ENCODE measurements at regions not wholly inside any gene's neighbourhood (a gene's known extent, or its start where the extent isn't known, plus 50 kb on each side); places are given as distances from the start of the nearest gene placed in this dataset.

- no peaks in the 10 kb centered on the region for H3K27me3 ChIP-seq
- ATAC-seq: no peak
- no peak overlapping the region for H3K27ac ChIP-seq
- no peaks in the 10 kb centered on the region for H3K4me1 ChIP-seq
- DNase-seq: peak in 2 of 4 donors; percentile 55 to 56
- intact Hi-C loops (cut with DNase I): no loop called here
- no peaks in the 10 kb centered on the region for H3K9me3 ChIP-seq
- no peak for TF ChIP-seq CTCF (IDR thresholded peaks at IDR 0.05)
- H3K36me3 ChIP-seq: no peaks in the 10 kb centered on the region
- H3K4me3 ChIP-seq: no peak overlapping the region
Observed at GRCh38 chr14:51443195-51444018, 203.4 kb downstream of the TMX1 start.

GRCh38 chr14:51444353-51445000 lies 204.4 kb downstream of the TMX1 start:
- intact Hi-C loops (cut with DNase I): no loop called here
- no peak for ATAC-seq

GRCh38 chr14:51445001-51445390 lies 204.9 kb downstream of the TMX1 start:
- no peak for TF ChIP-seq CTCF (IDR thresholded peaks at IDR 0.05)
- intact Hi-C loops (cut with DNase I): no loop called here

More at GRCh38 chr14:51444353-51445000, 204.4 kb downstream of the TMX1 start:
- DNase-seq: no peak
- H3K4me1 ChIP-seq: no peaks in the 10 kb centered on the region
- no peaks in the 10 kb centered on the region for H3K9me3 ChIP-seq
- no peaks in the 10 kb centered on the region for H3K36me3 ChIP-seq
- H3K27ac ChIP-seq: no peak overlapping the region
- H3K27me3 ChIP-seq: no peaks in the 10 kb centered on the region
- no peak for TF ChIP-seq CTCF (IDR thresholded peaks at IDR 0.05)
- H3K4me3 ChIP-seq: no peak overlapping the region

GRCh38 chr14:51446771-51447170 lies 204.9 kb upstream of the FRMD6 start:
- ATAC-seq (no peak), DNase-seq (no peak)
- Histone ChIP-seq H3K36me3 (no peaks in the 10 kb centered on the region), H3K4me3 (no peak overlapping the region), H3K27ac (no peak overlapping the region), H3K4me1 (no peaks in the 10 kb centered on the region), H3K9me3 (no peaks in the 10 kb centered on the region), H3K27me3 (no peaks in the 10 kb centered on the region)
- intact Hi-C loops (cut with DNase I): no loop called here
- TF ChIP-seq CTCF (IDR thresholded peaks at IDR 0.05): no peak

More at GRCh38 chr14:51445001-51445390, 204.9 kb downstream of the TMX1 start:
- no peaks in the 10 kb centered on the region for H3K27me3 ChIP-seq
- H3K27ac ChIP-seq: no peak overlapping the region
- H3K36me3 ChIP-seq: no peaks in the 10 kb centered on the region
- no peak for DNase-seq
- no peak overlapping the region for H3K4me3 ChIP-seq
- no peaks in the 10 kb centered on the region for H3K9me3 ChIP-seq
- no peaks in the 10 kb centered on the region for H3K4me1 ChIP-seq
- no peak for ATAC-seq

GRCh38 chr14:51447411-51447810 lies 204.3 kb upstream of the FRMD6 start:
- no peak for ATAC-seq
- intact Hi-C loops (cut with DNase I): no loop called here

More at GRCh38 chr14:51447411-51447810, 204.3 kb upstream of the FRMD6 start:
- TF ChIP-seq CTCF (IDR thresholded peaks at IDR 0.05): no peak
- H3K9me3 ChIP-seq: no peaks in the 10 kb centered on the region
- H3K27ac ChIP-seq: no peak overlapping the region
- no peak for DNase-seq
- H3K4me3 ChIP-seq: no peak overlapping the region
- H3K27me3 ChIP-seq: no peaks in the 10 kb centered on the region
- no peaks in the 10 kb centered on the region for H3K36me3 ChIP-seq
- H3K4me1 ChIP-seq: no peaks in the 10 kb centered on the region

All from left lung (tissue), 4 donors.